DMS53 (cell line): ENCODE measurements at regions not wholly inside any gene's neighbourhood (a gene's known extent, or its start where the extent isn't known, plus 50 kb on each side); places are given as distances from the start of the nearest gene placed in this dataset.

Source experiments
- DNase-seq: peaks from one replicate; lab custom pipeline; 2025; lab: John Stamatoyannopoulos, UW

DNA sequence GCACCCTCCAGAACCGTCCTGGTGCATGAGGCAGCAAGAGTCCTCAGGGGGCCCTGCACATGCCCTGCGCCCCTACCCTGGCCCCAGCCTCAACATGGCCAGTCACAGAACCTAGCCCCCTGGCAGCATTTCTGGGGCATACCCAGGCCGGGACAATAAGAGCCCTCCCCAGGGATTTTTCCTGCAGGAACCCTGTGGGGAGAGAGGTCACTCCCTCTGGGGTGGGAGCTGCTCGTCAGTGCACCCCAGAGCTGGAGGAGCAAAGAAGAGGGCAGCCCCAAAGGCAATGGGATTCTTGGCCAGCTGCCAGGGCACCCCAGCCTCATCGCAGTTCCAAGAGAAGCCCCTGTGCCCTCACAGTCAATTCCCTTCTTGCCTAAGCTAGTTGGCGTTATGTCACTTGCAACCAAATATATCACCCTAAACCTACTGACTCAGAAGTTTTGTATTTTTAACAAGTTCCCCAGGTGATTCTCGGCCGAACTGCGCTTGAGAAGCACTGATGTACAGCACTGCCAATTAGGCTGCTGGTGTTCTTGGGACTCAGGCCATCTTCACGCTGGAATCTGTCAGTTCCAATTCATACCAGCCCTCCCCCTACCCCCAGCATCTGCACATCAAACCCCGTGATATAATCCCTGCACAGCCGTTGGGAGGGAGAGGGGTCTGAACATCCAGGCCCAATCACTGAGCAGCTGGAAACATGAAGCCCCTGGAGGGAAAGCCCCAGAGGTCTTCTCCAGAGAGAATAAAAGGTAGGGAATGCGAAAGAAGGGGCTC, 87.5 kb upstream of the PRR20G start:
- DNase-seq: no peak

GRCh38 chr3:127374086-127375010, 86.5 kb upstream of the PRR20G start:
- DNase-seq: peak; percentile 41

GRCh38 chr3:127373441-127374085, 85.7 kb upstream of the PRR20G start:
- DNase-seq: no peak

DNA sequence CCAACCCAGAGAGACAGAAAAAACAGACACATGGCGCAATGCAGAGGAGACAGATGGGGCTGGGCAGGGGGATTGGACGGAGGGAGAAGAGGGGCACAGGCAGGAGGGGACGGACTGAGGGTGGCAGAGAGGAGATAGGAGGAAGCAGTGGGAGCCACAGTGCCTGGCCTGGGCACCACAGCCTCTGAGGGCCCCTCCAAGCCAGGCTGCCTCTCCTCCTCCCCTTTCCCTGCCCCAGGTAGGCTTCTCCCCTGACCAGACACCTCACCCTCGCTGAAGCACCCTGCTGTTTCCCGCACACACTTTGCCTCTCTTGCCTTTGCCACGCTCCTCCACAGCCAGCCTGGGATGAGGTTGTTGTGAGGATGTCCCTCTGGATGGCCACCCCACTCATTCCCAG, 84.0 kb upstream of the PRR20G start:
- no peak for DNase-seq

GRCh38 chr3:127371334-127371733, 83.5 kb upstream of the PRR20G start:
- DNase-seq: no peak

GRCh38 chr3:127370906-127371305, 83.1 kb upstream of the PRR20G start:
- DNase-seq: no peak

GRCh38 chr3:127369356-127369935, 81.6 kb upstream of the PRR20G start:
- no peak for DNase-seq

DNA sequence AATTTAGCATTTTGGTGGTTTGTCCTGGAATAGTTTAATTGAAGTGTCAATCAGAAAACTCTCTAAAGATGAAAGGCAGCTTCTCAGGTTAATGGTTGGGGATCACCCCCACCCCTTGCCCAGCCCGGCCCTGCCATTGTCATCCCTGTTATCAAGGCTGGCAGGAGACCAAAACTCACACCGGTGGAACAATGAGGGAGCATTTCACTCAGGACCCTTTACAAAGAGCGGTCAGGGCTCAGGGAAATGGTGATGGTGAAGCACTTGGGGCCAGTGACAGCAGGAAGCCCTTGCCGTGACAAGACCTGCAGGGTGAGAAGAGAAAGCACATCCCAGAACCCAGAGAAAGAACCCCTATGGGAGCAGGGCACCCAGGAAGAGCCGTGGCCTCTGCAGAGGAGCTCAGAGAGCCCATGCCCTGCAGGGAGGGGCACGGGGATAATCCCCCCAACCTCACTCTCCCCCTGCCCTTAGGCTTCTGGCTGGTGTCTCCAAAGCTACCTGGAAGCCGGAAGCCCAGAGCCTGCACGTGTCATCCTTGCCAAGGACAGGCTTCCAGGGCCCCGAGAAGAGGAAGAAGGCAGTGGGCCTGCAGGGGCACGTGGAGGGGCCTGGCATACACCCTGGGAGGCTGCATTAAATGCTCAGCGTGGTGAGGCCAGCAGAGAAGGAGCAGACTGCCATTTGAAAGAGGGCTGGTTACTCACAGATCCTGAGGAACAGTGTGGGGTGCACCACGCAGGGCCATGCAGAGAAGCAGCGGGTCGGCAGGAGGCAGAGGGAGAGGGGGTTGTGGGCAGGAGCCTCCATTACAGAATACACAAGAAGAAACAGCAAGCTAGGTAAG, 80.6 kb upstream of the PRR20G start:
- no peak for DNase-seq

- no peak for DNase-seq
Observed at GRCh38 chr3:127367593-127367992, 79.7 kb upstream of the PRR20G start.

DNA sequence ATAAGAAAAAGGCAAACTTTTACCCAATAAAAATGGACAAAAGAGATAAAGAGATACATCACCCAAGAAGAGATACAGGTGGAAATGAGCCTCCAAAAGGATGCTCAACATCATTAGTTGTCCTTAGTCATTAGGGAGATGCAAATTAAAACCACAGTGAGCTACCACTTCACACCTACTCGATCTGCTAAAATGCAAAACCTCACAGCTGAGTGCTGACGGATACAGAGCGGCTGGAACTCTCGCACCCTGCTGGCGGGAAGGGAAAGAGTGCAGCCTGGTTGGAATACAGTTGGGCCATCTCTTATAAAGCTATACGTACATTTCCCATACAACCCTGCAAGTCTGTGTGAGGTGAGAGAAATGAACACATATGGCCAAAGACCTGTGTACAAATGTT, 78.5 kb upstream of the PRR20G start:
- DNase-seq: no peak

GRCh38 chr3:127365163-127365798, 77.4 kb upstream of the PRR20G start:
- no peak for DNase-seq

DNA sequence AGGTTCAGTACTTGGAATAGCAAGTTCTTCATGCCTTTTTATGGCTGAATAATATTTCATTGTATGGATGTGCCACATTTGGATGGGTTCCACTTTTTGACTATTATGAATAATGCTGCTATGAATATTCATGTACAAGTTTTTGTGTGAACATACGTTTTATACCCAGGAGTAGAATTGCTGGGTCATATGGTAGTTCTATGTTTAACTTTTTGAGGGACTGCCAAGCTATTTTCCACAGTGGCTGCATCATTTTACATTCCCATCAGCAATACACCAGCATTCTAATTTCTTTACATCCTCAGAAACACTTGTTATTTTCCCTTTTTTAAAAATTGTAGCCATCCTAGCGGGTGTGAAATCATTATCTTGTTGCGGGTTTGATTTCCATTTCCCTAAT, 76.0 kb upstream of the PRR20G start:
- DNase-seq: no peak

- DNase-seq: no peak
Observed at GRCh38 chr3:127363171-127363570, 75.3 kb upstream of the PRR20G start.

DNA sequence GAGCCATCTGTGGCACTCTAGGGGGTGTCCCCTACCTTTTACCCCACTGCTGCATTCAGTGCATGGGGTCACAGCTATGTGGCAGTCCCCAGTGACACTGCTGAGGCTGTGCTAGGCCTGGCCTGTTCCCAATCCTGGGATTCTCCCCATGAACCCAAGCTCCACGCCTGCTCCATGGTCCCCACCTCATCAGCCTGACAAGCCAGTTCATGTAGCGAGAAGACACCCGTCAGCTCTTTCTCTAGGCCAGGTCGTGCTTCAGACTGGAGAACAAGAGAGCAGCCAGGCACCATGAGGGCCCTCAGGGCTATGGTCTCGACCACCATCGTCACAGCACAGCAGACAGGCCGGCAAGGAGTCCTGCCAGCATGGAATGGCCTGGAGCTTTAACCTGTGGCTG, 72.8 kb upstream of the PRR20G start:
- no peak for DNase-seq

GRCh38 chr3:127358641-127359040, 70.8 kb upstream of the PRR20G start:
- no peak for DNase-seq

- DNase-seq: no peak
Observed at GRCh38 chr3:127356381-127356780, 68.5 kb upstream of the PRR20G start.

DNA sequence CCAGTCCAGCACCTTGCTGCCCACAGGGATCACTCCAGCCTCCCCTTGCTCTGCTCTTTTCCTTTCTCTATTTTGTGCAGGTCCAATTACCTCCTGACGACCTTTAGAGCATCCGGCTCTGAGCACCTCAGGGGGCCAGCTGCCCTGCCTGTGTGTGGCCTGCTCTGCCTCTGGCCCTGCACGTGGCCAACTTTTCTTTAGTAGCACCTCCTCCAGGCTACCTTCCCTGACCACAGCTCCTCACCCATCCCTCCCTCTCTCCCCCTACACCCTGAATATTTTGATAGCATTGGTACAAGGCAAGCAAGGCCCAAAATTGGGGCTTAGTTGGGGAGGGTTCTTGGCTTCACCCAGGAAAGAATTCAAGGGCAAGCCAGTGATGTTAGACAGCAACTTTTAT, 66.9 kb upstream of the PRR20G start:
- no peak for DNase-seq

DNA sequence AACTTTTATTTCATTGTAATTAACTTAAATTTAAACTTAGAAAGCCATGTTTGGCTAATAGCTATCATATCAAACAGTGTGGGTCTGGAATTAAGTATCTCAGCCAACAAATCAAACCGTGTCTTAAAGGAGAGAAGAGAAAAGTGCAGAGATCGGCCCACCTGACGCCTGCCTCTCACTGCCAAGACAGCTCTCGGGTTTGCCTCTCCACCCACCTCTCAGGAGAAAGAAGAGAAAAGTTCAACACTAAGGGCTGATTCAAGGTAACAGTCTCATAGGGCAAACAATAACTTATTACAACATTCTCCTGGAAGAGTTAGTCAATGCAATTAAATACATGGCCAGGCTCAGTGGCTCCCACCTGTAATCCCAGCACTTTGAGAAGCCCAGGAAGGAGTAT, 64.8 kb upstream of the PRR20G start:
- no peak for DNase-seq

DNA sequence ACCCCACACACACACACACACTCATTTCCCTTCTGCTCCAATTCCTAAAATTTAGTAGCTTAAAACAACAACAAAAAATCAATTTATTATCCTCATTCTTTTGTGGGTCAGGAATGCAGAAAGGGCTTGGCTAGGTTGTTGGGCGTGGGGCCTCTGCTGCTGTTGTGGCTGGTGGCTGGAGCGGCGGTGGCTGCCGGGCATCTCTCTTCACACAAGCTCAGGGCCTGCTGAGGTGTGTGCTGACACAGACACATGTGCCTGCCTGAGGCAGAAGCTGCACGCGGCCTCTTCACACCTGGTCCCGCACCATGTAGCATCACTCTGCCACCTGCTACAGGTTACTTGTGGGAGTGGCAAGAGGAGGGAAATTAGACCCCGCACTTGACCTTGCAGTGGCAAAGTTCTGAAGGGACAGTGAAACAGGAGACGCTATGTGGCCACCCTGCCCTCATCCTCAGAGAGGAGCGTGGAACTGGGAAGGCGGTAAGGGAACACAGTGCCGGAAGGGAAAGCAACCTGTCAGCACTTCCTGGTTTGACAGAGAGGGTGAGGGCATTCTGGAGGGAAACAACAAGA, 64.0 kb upstream of the PRR20G start:
- no peak for DNase-seq

- DNase-seq: no peak
Observed at GRCh38 chr3:127351321-127351720, 63.5 kb upstream of the PRR20G start.
